ENCODE measurements at regions not wholly inside any gene's neighbourhood (a gene's known extent, or its start where the extent isn't known, plus 50 kb on each side); places are given as distances from the start of the nearest gene placed in this dataset.

GRCh38 chr4:85399270-85399669, 75.7 kb upstream of the ARHGAP24 start:
- DNase-seq = no peak

- no peak for DNase-seq
These were observed 72.6 kb upstream of the ARHGAP24 start for GRCh38 chr4:85402371-85402770.

GRCh38 chr4:85406185-85406584, 68.8 kb upstream of the ARHGAP24 start:
- DNase-seq = no peak

GRCh38 chr4:85407546-85407945, 67.4 kb upstream of the ARHGAP24 start:
- DNase-seq = no peak

GRCh38 chr4:85408301-85408700, 66.6 kb upstream of the ARHGAP24 start:
- no peak for DNase-seq

- DNase-seq = no peak
These were observed 65.7 kb upstream of the ARHGAP24 start for GRCh38 chr4:85409251-85409650.

- no peak for DNase-seq
These were observed 63.6 kb upstream of the ARHGAP24 start for GRCh38 chr4:85411386-85411785.

- no peak for DNase-seq
These were observed 60.0 kb upstream of the ARHGAP24 start for GRCh38 chr4:85414972-85415371.

- DNase-seq = no peak
These were observed 58.9 kb upstream of the ARHGAP24 start for GRCh38 chr4:85416094-85416493.

GRCh38 chr4:85419103-85419502, 55.8 kb upstream of the ARHGAP24 start:
- DNase-seq = no peak

GRCh38 chr4:85420831-85421230, 54.1 kb upstream of the ARHGAP24 start:
- no peak for DNase-seq

- DNase-seq = no peak
These were observed 51.5 kb upstream of the ARHGAP24 start for GRCh38 chr4:85423431-85423830.

Measured in suppressor macrophage (primary cell).